CD14-positive monocyte (primary cell): ENCODE measurements at regions not wholly inside any gene's neighbourhood (a gene's known extent, or its start where the extent isn't known, plus 50 kb on each side); places are given as distances from the start of the nearest gene placed in this dataset.

Experiments
- DNase-seq, 3 donors: peaks; one replicate each; pipeline ENCODE4 v3.0.0-alpha.2; 2011 to 2022
- H2AFZ ChIP-seq: 2 replicates; pipeline ENCODE4 v1.6.0; 2012; ENCODE audit warnings: mild to moderate bottlenecking, low read depth, low read length, inconsistent platforms; ENCODE audit not compliant: insufficient read depth, poor library complexity, severe bottlenecking
- H3K27ac ChIP-seq, 2 donors: 1 replicate in 1 of 2; 2 replicates in 1 of 2; pipeline ENCODE4 v1.5.1; 2012 to 2013; ENCODE audit warnings: low read length in 2 of 2, control low read depth in 1 of 2, inconsistent platforms in 1 of 2, low read depth in 1 of 2, mild to moderate bottlenecking in 1 of 2
- H3K27me3 ChIP-seq, 2 donors: one replicate each; pipeline versions ENCODE4 v1.6.0 to v1.6.1; 2011 to 2013; ENCODE audit warnings: low read length in 2 of 2; ENCODE audit not compliant: control insufficient read depth in 2 of 2, insufficient read depth in 2 of 2
- H3K36me3 ChIP-seq, 2 donors: replicated peaks in 1 of 2; 1 replicate in 1 of 2; 2 replicates in 1 of 2; pipeline versions ENCODE4 v1.5.1 to v1.6.1; 2012 to 2013; ENCODE audit warnings: low read length in 2 of 2, control low read depth in 1 of 2, inconsistent platforms in 1 of 2, mild to moderate bottlenecking in 1 of 2; ENCODE audit not compliant: insufficient read depth in 2 of 2, control insufficient read depth in 1 of 2
- H3K4me1 ChIP-seq, 2 donors: 1 replicate in 1 of 2; 2 replicates in 1 of 2; pipeline versions ENCODE4 v1.5.1 to v1.6.1; 2012 to 2013; ENCODE audit warnings: low read length in 2 of 2, control low read depth in 1 of 2, inconsistent platforms in 1 of 2, mild to moderate bottlenecking in 1 of 2, moderate library complexity in 1 of 2; ENCODE audit not compliant: insufficient read depth in 2 of 2, control insufficient read depth in 1 of 2
- H3K4me2 ChIP-seq: replicated peaks from 2 replicates; pipeline ENCODE3; 2012; ENCODE audit warnings: low read length, moderate library complexity, mild to moderate bottlenecking; ENCODE audit not compliant: poor library complexity, severe bottlenecking; ENCODE audit errors: extremely low read depth
- H3K4me3 ChIP-seq, 3 experiments: fragments of 200-600 bp in 1 of 3; sonication (generic) in 1 of 3; replicated peaks in 1 of 3; 1 replicate in 2 of 3; 2 replicates in 1 of 3; pipeline ENCODE4 v1.5.1; 2011 to 2013; ENCODE audit warnings: low read length in 3 of 3, mild to moderate bottlenecking in 3 of 3, control low read depth in 2 of 3, low read depth in 2 of 3, inconsistent platforms in 1 of 3, moderate library complexity in 1 of 3
- H3K79me2 ChIP-seq: 2 replicates; pipeline ENCODE4 v1.6.0; 2012; ENCODE audit warnings: mild to moderate bottlenecking, control low read depth, inconsistent platforms, low read length, moderate library complexity; ENCODE audit not compliant: insufficient read depth
- H3K9ac ChIP-seq: 2 replicates; pipeline ENCODE4 v1.6.0; 2017; ENCODE audit warnings: low read length, mild to moderate bottlenecking; ENCODE audit not compliant: insufficient read depth, poor library complexity, severe bottlenecking
- H3K9me3 ChIP-seq, 2 donors: replicated peaks in 1 of 2; 1 replicate in 1 of 2; 2 replicates in 1 of 2; pipeline versions ENCODE4 v1.5.1 to v1.6.1; 2012 to 2013; ENCODE audit warnings: low read length in 2 of 2, control low read depth in 1 of 2; ENCODE audit not compliant: control insufficient read depth in 1 of 2, insufficient read depth in 1 of 2
- H4K20me1 ChIP-seq: 2 replicates; pipeline ENCODE4 v1.6.0; 2012; ENCODE audit warnings: mild to moderate bottlenecking, low read length, control low read depth, moderate library complexity; ENCODE audit not compliant: insufficient read depth
- H3K27ac Mint-ChIP-seq, 7 donors: one replicate each; pipeline ENCODE4 v1.8.0; 2020; ENCODE audit warnings: mild to moderate bottlenecking in 7 of 7, mixed read lengths in 7 of 7, moderate library complexity in 6 of 7, inconsistent platforms in 2 of 7
- H3K27me3 Mint-ChIP-seq, 3 donors: one replicate each; pipeline ENCODE4 v1.8.0; 2021 to 2022; ENCODE audit warnings: low read depth in 3 of 3, mild to moderate bottlenecking in 3 of 3, mixed read lengths in 3 of 3, moderate library complexity in 3 of 3, inconsistent platforms in 1 of 3
- H3K36me3 Mint-ChIP-seq, 2 donors: one replicate each; pipeline ENCODE4 v1.8.0; 2020; ENCODE audit warnings: mixed read lengths in 2 of 2, inconsistent platforms in 1 of 2, mild to moderate bottlenecking in 1 of 2
- H3K4me1 Mint-ChIP-seq: one replicate; pipeline ENCODE4 v1.8.0; 2020; ENCODE audit warnings: mild to moderate bottlenecking, mixed read lengths
- H3K4me3 Mint-ChIP-seq, 2 donors: one replicate each; pipeline ENCODE4 v1.8.0; 2020; ENCODE audit warnings: mild to moderate bottlenecking in 2 of 2, mixed read lengths in 2 of 2, moderate library complexity in 1 of 2
- H3K9me3 Mint-ChIP-seq, 7 donors: one replicate each; pipeline ENCODE4 v1.8.0; 2020 to 2022; ENCODE audit warnings: mixed read lengths in 7 of 7, mild to moderate bottlenecking in 6 of 7, moderate library complexity in 6 of 7, inconsistent platforms in 2 of 7
- CTCF ChIP-seq: fragments of 200-600 bp; IDR thresholded peaks from one replicate; pipeline ENCODE4 v1.8.0; 2022; ENCODE audit warnings: antibody characterized with exemption, mild to moderate bottlenecking
- WGBS: methylation state at CpG from one replicate; pipeline ENCODE4 v1.1.5; 2013; ENCODE audit warnings: missing lambda C conversion rate; ENCODE audit not compliant: insufficient coverage; 5-methylcytosine and 5-hydroxymethylcytosine counted together
- intact Hi-C, 2 donors: fragments of 100-400 bp; cut with micrococcal nuclease; formaldehyde crosslinking; loops; one replicate each; pipeline versions ENCODE4 v1.15.0 to v1.15.1; 2023

GRCh38 chr20:10729785-10730184 is 56.0 kb upstream of the JAG1 start:
- Mint-ChIP-seq H3K36me3 (no peaks in the 10 kb centered on the region), H3K9me3 (peaks cover 0 to 11% (median 6%) of the 10 kb centered on the region in 7 donors), H3K27ac (no peak overlapping the region), H3K4me1 (no peaks in the 10 kb centered on the region), H3K4me3 (no peak overlapping the region), H3K27me3 (peaks cover 0 to 8% (median 6%) of the 10 kb centered on the region in 3 donors)
- Histone ChIP-seq H3K9ac (no peak overlapping the region), H3K36me3 (no peaks in the 10 kb centered on the region), H3K4me2 (no peak overlapping the region), H3K4me3 (no peak overlapping the region), H3K27ac (no peak overlapping the region), H2AFZ (no peak overlapping the region), H3K9me3 (peaks cover 0 to 6% of the 10 kb centered on the region in 2 donors), H3K79me2 (no peaks in the 10 kb centered on the region), H3K4me1 (no peaks in the 10 kb centered on the region), H3K27me3 (no peaks in the 10 kb centered on the region), H4K20me1 (no peaks in the 10 kb centered on the region)
- intact Hi-C loops = no loop called here
- no peak for DNase-seq
- TF ChIP-seq CTCF = no peak

DNA sequence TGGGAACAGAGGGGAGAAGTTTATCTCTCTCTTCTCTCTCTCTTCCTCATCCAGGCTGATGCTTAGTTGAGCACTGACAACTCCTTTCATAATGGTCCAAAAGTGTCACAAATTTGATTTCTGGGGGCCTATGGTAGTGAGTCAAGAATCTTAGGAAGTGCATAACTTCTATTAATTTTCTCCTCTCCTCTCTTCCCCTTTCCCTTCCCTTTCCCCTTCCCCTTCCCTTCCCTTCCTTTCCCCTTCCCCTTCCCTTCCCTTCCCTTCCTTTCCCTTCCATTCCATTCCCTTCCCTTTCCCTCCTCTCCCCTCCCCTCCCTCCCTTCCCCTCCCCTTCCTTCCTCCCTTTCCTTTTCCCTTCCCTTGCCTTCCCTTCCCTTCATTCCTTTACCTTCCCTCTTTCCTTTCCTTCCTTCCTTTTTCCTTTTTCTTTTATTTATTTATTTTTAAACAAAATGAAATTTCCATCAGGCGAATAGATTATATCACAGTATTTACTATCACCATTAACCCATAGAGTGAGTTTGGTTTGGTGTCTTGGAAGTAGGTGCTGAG is 56.9 kb upstream of the JAG1 start:
- H3K27me3 Mint-ChIP-seq = peaks cover 0 to 8% (median 6%) of the 10 kb centered on the region in 3 donors
- Histone ChIP-seq H2AFZ (no peak overlapping the region), H3K27ac (no peak overlapping the region), H3K4me2 (no peak overlapping the region), H3K27me3 (no peaks in the 10 kb centered on the region), H3K9ac (no peak overlapping the region), H3K4me3 (no peak overlapping the region), H3K79me2 (no peaks in the 10 kb centered on the region), H4K20me1 (no peaks in the 10 kb centered on the region), H3K9me3 (peaks cover 0 to 6% of the 10 kb centered on the region in 2 donors), H3K36me3 (no peaks in the 10 kb centered on the region), H3K4me1 (no peaks in the 10 kb centered on the region)
- no peak overlapping the region for H3K27ac Mint-ChIP-seq
- no peaks in the 10 kb centered on the region for H3K4me1 Mint-ChIP-seq
- DNase-seq = no peak
- H3K36me3 Mint-ChIP-seq = no peaks in the 10 kb centered on the region
- intact Hi-C loops = no loop called here
- no peak for TF ChIP-seq CTCF
- WGBS = no CpG with 5 or more reads among the region's 1 CpG
- H3K4me3 Mint-ChIP-seq = no peak overlapping the region
- H3K9me3 Mint-ChIP-seq = peaks cover 0 to 11% (median 7%) of the 10 kb centered on the region in 7 donors
